PC-9 (cell line): ENCODE measurements at regions not wholly inside any gene's neighbourhood (a gene's known extent, or its start where the extent isn't known, plus 50 kb on each side); places are given as distances from the start of the nearest gene placed in this dataset.
"Not testable (repeated sequence)": the region's sequence is repeated elsewhere in the genome, so short reads cannot be mapped to it uniquely, and the experiment has no call there.

ENCODE experiments used
- BruUV-seq: library from RNA; stranded (reverse); fragments of 400-500 nt; replicated peaks from 2 replicates; lab custom pipeline; 2021; lab: Mats Ljungman, UMichigan
- CTCF ChIA-PET: fragments of 300-600 bp; sonication (Branson Sonifier 250); formaldehyde crosslinking; loops from one replicate; lab custom pipeline; 2022; ENCODE audit warnings: antibody characterized with exemption; lab: Charles Lee
- POLR2A ChIA-PET: fragments of 300-600 bp; sonication (Branson Sonifier 250); formaldehyde crosslinking; loops from one replicate; lab custom pipeline; 2022; ENCODE audit warnings: antibody characterized with exemption; ENCODE audit not compliant: unreplicated experiment; lab: Charles Lee
- DNase-seq, 2 experiments: peaks; one replicate each; pipeline versions ENCODE4 v3.0.0 to v3.0.0-alpha.2; 2015 to 2022; ENCODE audit warnings: mixed read lengths in 1 of 2
- H2AFZ ChIP-seq: fragments of 200-600 bp; sonication (generic); 2 replicates; pipeline ENCODE4 v1.8.1; 2017; ENCODE audit warnings: antibody characterized with exemption
- H3F3A ChIP-seq: fragments of 200-600 bp; sonication (generic); 2 replicates; pipeline ENCODE4 v1.8.1; 2017; ENCODE audit warnings: antibody characterized with exemption, mild to moderate bottlenecking, low read depth; ENCODE audit not compliant: insufficient read depth
- H3K27ac ChIP-seq: fragments of 200-600 bp; sonication (generic); 2 replicates; pipeline ENCODE4 v1.6.1; 2016; ENCODE audit warnings: mixed run types
- H3K27me3 ChIP-seq: fragments of 200-600 bp; sonication (generic); 2 replicates; pipeline ENCODE4 v1.6.1; 2016; ENCODE audit warnings: low read depth, mixed run types; ENCODE audit not compliant: insufficient read depth
- H3K36me3 ChIP-seq: fragments of 200-600 bp; sonication (generic); 2 replicates; pipeline ENCODE4 v1.6.1; 2016; ENCODE audit warnings: low read depth, mixed run types
- H3K4me1 ChIP-seq: fragments of 200-600 bp; sonication (generic); replicated peaks from 2 replicates; pipeline ENCODE4 v1.6.1; 2016; ENCODE audit warnings: mixed run types; ENCODE audit not compliant: insufficient read depth
- H3K4me2 ChIP-seq: fragments of 200-600 bp; sonication (generic); 2 replicates; pipeline ENCODE4 v1.6.1; 2017; ENCODE audit warnings: mixed run types
- H3K4me3 ChIP-seq: fragments of 200-600 bp; sonication (generic); 2 replicates; pipeline ENCODE4 v1.6.1; 2016; ENCODE audit warnings: mixed run types
- H3K79me2 ChIP-seq: fragments of 200-600 bp; sonication (generic); 2 replicates; pipeline ENCODE4 v1.6.1; 2017; ENCODE audit warnings: low read depth, mixed run types
- H3K9me2 ChIP-seq: fragments of 200-600 bp; sonication (generic); 2 replicates; pipeline ENCODE4 v1.8.1; 2017; ENCODE audit warnings: mild to moderate bottlenecking; ENCODE audit not compliant: insufficient read depth
- H3K9me3 ChIP-seq: fragments of 200-600 bp; sonication (generic); 2 replicates; pipeline ENCODE4 v1.8.1; 2016; ENCODE audit warnings: low read depth; ENCODE audit not compliant: insufficient read depth
- H4K20me1 ChIP-seq: fragments of 200-600 bp; sonication (generic); 2 replicates; pipeline ENCODE4 v1.8.1; 2017; ENCODE audit not compliant: insufficient read depth
- CTCF ChIP-seq: fragments of 200-600 bp; sonication (generic); conservative IDR thresholded peaks from 2 replicates; pipeline ENCODE4 v1.6.1; 2017; ENCODE audit warnings: mixed run types, antibody characterized with exemption, mild to moderate bottlenecking, moderate library complexity
- EZH2 ChIP-seq: fragments of 200-600 bp; sonication (generic); IDR thresholded peaks from 2 replicates; pipeline ENCODE4 v1.8.0; 2017; ENCODE audit warnings: antibody characterized with exemption, low read depth
- intact Hi-C: fragments of 100-400 bp; cut with micrococcal nuclease; formaldehyde crosslinking; loops from one replicate; pipeline ENCODE4 v1.10.0; 2022; ENCODE audit not compliant: unreplicated experiment

- POLR2A ChIA-PET = no interaction called here
Observed at GRCh38 chr4:1567519-1567807, 116.7 kb downstream of the FAM53A start.

GRCh38 chr4:1566838-1567518 is 117.1 kb downstream of the FAM53A start:
- no peak for TF ChIP-seq EZH2
- TF ChIP-seq CTCF = no peak
- intact Hi-C loops = no loop called here
- H3K36me3 ChIP-seq = no peaks in the 10 kb centered on the region
- H3K79me2 ChIP-seq = no peaks in the 10 kb centered on the region
- peaks cover 41% of the 10 kb centered on the region for H3K27me3 ChIP-seq
- no peak overlapping the region for H2AFZ ChIP-seq
- H3K9me3 ChIP-seq = no peaks in the 10 kb centered on the region
- peaks cover 4% of the 10 kb centered on the region; the same call in 1 of the 2 replicates for H3F3A ChIP-seq
- ChIA-PET CTCF (no interaction called here), POLR2A (interaction anchor here (0.6 kb wide), 1 partner anchor 1442 kb away, joined by 5 read pairs; the partner anchor contains the start of gene ZNF718)
- no peaks in the 10 kb centered on the region for H3K9me2 ChIP-seq
- no peaks in the 10 kb centered on the region for H3K4me1 ChIP-seq
- BruUV-seq = no TSS peak
- no peak overlapping the region for H3K27ac ChIP-seq
- no peak for DNase-seq
- peaks cover 3% of the 10 kb centered on the region; the same call in 1 of the 2 replicates for H4K20me1 ChIP-seq
- H3K4me2 ChIP-seq = no peak overlapping the region
- no peak overlapping the region for H3K4me3 ChIP-seq

More at GRCh38 chr4:1567519-1567807, 116.7 kb downstream of the FAM53A start:
- Histone ChIP-seq H3K9me2 (no peaks in the 10 kb centered on the region), H3K27ac (no peak overlapping the region), H4K20me1 (peaks cover 3% of the 10 kb centered on the region; the same call in 1 of the 2 replicates), H3K4me1 (no peaks in the 10 kb centered on the region), H3K4me2 (no peak overlapping the region), H3K9me3 (no peaks in the 10 kb centered on the region), H2AFZ (no peak overlapping the region), H3K27me3 (peaks cover 36% of the 10 kb centered on the region), H3F3A (peaks cover 4% of the 10 kb centered on the region; the same call in 1 of the 2 replicates), H3K79me2 (no peaks in the 10 kb centered on the region), H3K36me3 (no peaks in the 10 kb centered on the region), H3K4me3 (no peak overlapping the region)
- intact Hi-C loops = no loop called here
- DNase-seq = no peak
- no TSS peak for BruUV-seq
- CTCF ChIA-PET = no interaction called here
- TF ChIP-seq CTCF (no peak), EZH2 (no peak)

- DNase-seq, intact Hi-C loops, H2AFZ ChIP-seq, H3K27ac ChIP-seq, H3K36me3 ChIP-seq, H4K20me1 ChIP-seq, H3F3A ChIP-seq, H3K4me2 ChIP-seq, H3K4me1 ChIP-seq, H3K9me2 ChIP-seq, H3K9me3 ChIP-seq, CTCF ChIA-PET, H3K4me3 ChIP-seq, BruUV-seq, H3K79me2 ChIP-seq: not testable (repeated sequence)
- H3K27me3 ChIP-seq = peaks cover 41% of the 10 kb centered on the region
- POLR2A ChIA-PET = interaction anchor here (0.6 kb wide), 1 partner anchor 1442 kb away, joined by 5 read pairs; the partner anchor contains the start of gene ZNF718
Observed at GRCh38 chr4:1566301-1566837, 117.7 kb downstream of the FAM53A start.
